SH-SY5Y (cell line): ENCODE measurements at regions not wholly inside any gene's neighbourhood (a gene's known extent, or its start where the extent isn't known, plus 50 kb on each side); places are given as distances from the start of the nearest gene placed in this dataset.

ENCODE experiments used
- GATA2 ChIP-seq: IDR thresholded peaks from 2 replicates; pipeline ENCODE4 v1.6.1; 2011; ENCODE audit warnings: mild to moderate bottlenecking, low read depth, low read length
- GATA3 ChIP-seq: IDR thresholded peaks from 2 replicates; pipeline ENCODE4 v1.6.1; 2011; ENCODE audit warnings: low read depth, mild to moderate bottlenecking, low read length, moderate library complexity

DNA sequence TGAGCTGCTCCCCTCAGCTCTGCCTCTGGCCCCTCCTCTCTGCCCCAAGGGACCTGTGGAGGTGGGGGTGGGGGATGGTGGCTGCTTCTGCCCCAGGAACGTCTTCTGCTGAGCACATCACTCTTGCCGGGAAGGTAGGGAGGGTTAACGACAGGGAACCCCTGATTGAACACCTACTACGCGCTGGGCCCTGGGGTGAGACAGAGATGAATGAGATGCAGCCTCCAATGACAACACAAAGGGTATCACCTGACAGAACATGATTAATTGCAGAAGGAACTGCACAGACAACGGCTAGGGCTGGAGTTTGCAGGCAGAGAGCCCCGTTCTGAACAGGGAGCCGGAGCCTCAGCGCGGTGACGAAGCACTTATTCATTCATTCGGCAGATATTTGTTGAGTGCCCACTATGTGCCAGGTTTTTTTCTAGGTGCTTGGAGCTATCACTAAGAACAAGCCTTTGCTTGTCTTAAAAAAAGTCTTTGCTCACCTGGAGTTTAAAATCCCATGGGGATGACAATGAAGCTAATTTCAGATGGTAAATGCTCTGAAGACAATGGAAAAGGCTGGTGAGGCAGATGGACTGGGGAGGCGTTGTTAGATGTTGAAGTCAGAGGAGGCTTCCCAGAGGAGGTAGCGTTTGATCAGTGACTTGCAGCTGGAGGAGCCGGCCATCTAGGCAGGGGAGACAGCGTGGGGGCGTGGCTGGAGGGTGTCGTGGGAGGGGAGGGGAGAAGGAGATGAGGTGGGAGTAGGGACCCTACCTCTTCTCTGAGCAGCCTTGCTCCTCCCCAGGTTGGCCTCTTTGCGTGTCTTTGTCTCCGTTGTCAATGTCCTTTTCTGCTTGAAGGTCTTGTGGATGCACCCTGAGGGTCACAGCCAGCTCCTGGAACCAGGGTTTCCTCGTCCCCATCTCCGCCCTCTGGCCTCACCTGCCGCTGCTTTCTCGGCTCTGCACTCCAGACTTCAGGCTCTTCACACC, 103.1 kb upstream of the CSF3R start:
- no peak for TF ChIP-seq GATA2
- TF ChIP-seq GATA3 = no peak
